OCI-LY7 (cell line): ENCODE measurements at regions not wholly inside any gene's neighbourhood (a gene's known extent, or its start where the extent isn't known, plus 50 kb on each side); places are given as distances from the start of the nearest gene placed in this dataset.

Experiments used
- EZH2phosphoT487 ChIP-seq: fragments of 200-600 bp; sonication (generic); IDR thresholded peaks from 2 replicates; pipeline ENCODE4 v1.6.1; 2018; ENCODE audit warnings: low read depth, borderline replicate concordance, mild to moderate bottlenecking, mixed run types, antibody characterized with exemption, low read length, moderate library complexity, mixed read lengths
- TF ChIP-seq, protein P1 (sequence below): fragments of 200-600 bp; sonication (generic); conservative IDR thresholded peaks from 2 replicates; pipeline ENCODE4 v1.5.1; 2014; ENCODE audit warnings: mild to moderate bottlenecking, antibody characterized with exemption, low read length, moderate library complexity, mixed read lengths

- TF ChIP-seq, protein P1, sequence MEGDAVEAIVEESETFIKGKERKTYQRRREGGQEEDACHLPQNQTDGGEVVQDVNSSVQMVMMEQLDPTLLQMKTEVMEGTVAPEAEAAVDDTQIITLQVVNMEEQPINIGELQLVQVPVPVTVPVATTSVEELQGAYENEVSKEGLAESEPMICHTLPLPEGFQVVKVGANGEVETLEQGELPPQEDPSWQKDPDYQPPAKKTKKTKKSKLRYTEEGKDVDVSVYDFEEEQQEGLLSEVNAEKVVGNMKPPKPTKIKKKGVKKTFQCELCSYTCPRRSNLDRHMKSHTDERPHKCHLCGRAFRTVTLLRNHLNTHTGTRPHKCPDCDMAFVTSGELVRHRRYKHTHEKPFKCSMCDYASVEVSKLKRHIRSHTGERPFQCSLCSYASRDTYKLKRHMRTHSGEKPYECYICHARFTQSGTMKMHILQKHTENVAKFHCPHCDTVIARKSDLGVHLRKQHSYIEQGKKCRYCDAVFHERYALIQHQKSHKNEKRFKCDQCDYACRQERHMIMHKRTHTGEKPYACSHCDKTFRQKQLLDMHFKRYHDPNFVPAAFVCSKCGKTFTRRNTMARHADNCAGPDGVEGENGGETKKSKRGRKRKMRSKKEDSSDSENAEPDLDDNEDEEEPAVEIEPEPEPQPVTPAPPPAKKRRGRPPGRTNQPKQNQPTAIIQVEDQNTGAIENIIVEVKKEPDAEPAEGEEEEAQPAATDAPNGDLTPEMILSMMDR: no peak
- TF ChIP-seq EZH2phosphoT487: no peak
These were observed 121.8 kb upstream of the SERPIND1 start for GRCh38 chr22:20652130-20652529.
